OCI-LY1 (cell line): ENCODE measurements at regions not wholly inside any gene's neighbourhood (a gene's known extent, or its start where the extent isn't known, plus 50 kb on each side); places are given as distances from the start of the nearest gene placed in this dataset.

Experiments used
- H2AFZ ChIP-seq: fragments of 200-600 bp; sonication (generic), shearing (Covaris generic); 2 replicates; pipeline ENCODE4 v1.6.0; 2014; ENCODE audit warnings: antibody characterized with exemption, mild to moderate bottlenecking, low read length
- H3F3A ChIP-seq: fragments of 200-600 bp; sonication (generic), shearing (Covaris generic); 2 replicates; pipeline ENCODE4 v1.6.0; 2014; ENCODE audit warnings: mild to moderate bottlenecking, antibody characterized with exemption, low read length, moderate library complexity; ENCODE audit not compliant: insufficient read depth
- H3K27ac ChIP-seq: fragments of 200-600 bp; sonication (generic); 2 replicates; pipeline ENCODE4 v1.5.1; 2014; ENCODE audit warnings: low read length, mixed run types, mild to moderate bottlenecking, low read depth; ENCODE audit not compliant: poor library complexity, severe bottlenecking
- H3K27me3 ChIP-seq: fragments of 200-600 bp; sonication (generic); 2 replicates; pipeline ENCODE4 v1.6.0; 2014; ENCODE audit warnings: antibody characterized with exemption, mild to moderate bottlenecking, low read length, moderate library complexity; ENCODE audit not compliant: insufficient read depth
- H3K36me3 ChIP-seq: fragments of 200-600 bp; sonication (generic); 2 replicates; pipeline ENCODE4 v1.6.1; 2014; ENCODE audit warnings: mild to moderate bottlenecking, antibody characterized with exemption, low read length, moderate library complexity, mixed read lengths; ENCODE audit not compliant: insufficient read depth
- H3K4me1 ChIP-seq: fragments of 200-600 bp; sonication (generic); 2 replicates; pipeline ENCODE4 v1.5.1; 2014; ENCODE audit warnings: mild to moderate bottlenecking, low read length, moderate library complexity; ENCODE audit not compliant: insufficient read depth, severe bottlenecking
- H3K4me2 ChIP-seq: fragments of 200-600 bp; sonication (generic), shearing (Covaris generic); 2 replicates; pipeline ENCODE4 v1.6.1; 2014; ENCODE audit warnings: low read length
- H3K4me3 ChIP-seq: fragments of 200-600 bp; sonication (generic); 2 replicates; pipeline ENCODE4 v1.5.1; 2014; ENCODE audit warnings: low read length, low read depth, mild to moderate bottlenecking, mixed read lengths; ENCODE audit not compliant: poor library complexity, severe bottlenecking
- H3K79me2 ChIP-seq: fragments of 200-600 bp; shearing (Covaris generic); 2 replicates; pipeline ENCODE4 v1.6.1; 2016; ENCODE audit warnings: mixed run types, low read length, mixed read lengths; ENCODE audit not compliant: insufficient read depth
- H3K9ac ChIP-seq: fragments of 200-600 bp; sonication (generic), shearing (Covaris generic); 2 replicates; pipeline ENCODE4 v1.6.1; 2014; ENCODE audit warnings: mild to moderate bottlenecking, low read length, mixed read lengths
- H3K9me2 ChIP-seq: fragments of 200-600 bp; sonication (generic), shearing (Covaris generic); 2 replicates; pipeline ENCODE4 v1.6.1; 2014; ENCODE audit warnings: low read depth, mild to moderate bottlenecking, low read length, mixed read lengths
- H3K9me3 ChIP-seq: fragments of 200-600 bp; shearing (Covaris generic); 2 replicates; pipeline ENCODE4 v1.6.1; 2014; ENCODE audit warnings: low read length, mixed read lengths
- H4K20me1 ChIP-seq: fragments of 200-600 bp; sonication (generic), shearing (Covaris generic); 2 replicates; pipeline ENCODE4 v1.6.0; 2016; ENCODE audit warnings: mild to moderate bottlenecking, low read length; ENCODE audit not compliant: insufficient read depth
- EZH2 ChIP-seq: fragments of 200-600 bp; sonication (generic), shearing (Covaris generic); IDR thresholded peaks from 2 replicates; pipeline ENCODE4 v1.8.0; 2017; ENCODE audit warnings: borderline replicate concordance, mixed run types, mild to moderate bottlenecking, antibody characterized with exemption, low read length, moderate library complexity, mixed read lengths
- TF ChIP-seq, protein P1 (sequence below): fragments of 200-600 bp; sonication (generic), shearing (Covaris generic); IDR thresholded peaks from 2 replicates; pipeline ENCODE4 v1.5.1; 2017; ENCODE audit warnings: mild to moderate bottlenecking, antibody characterized with exemption, low read length, moderate library complexity, mixed read lengths

DNA sequence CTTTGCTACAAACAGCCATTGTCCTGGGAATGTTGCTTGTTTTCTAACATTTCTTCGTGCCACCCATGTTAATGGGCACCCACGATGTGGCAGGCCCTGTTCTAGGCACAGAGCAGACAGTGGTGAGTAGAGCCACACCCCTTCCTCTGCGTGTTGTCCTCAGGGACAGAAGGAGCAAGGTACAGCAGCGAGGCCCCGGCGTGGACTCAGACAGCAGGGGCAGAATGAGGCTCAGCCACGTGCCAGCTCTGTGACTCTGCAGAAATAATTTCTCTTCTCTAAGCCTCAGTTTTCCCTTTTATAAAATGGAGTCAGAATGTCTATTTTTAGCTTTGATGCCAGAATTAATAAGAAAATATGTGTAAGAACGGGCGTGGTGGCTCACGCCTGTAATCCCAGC, 401.7 kb downstream of the TSN start:
- Histone ChIP-seq H3K27ac (no peak overlapping the region), H3K79me2 (no peaks in the 10 kb centered on the region), H3K4me2 (no peak overlapping the region), H3K27me3 (no peaks in the 10 kb centered on the region), H4K20me1 (no peaks in the 10 kb centered on the region), H3K9me2 (no peaks in the 10 kb centered on the region), H3F3A (no peaks in the 10 kb centered on the region), H3K4me3 (no peak overlapping the region), H3K4me1 (peaks cover 8% of the 10 kb centered on the region), H2AFZ (no peak overlapping the region), H3K9me3 (no peaks in the 10 kb centered on the region), H3K9ac (no peak overlapping the region), H3K36me3 (0 out of 2 replicates have a peak, but pooled peaks cover 3% of the 10 kb centered on the region)
- TF ChIP-seq EZH2: no peak
- TF ChIP-seq, protein P1, sequence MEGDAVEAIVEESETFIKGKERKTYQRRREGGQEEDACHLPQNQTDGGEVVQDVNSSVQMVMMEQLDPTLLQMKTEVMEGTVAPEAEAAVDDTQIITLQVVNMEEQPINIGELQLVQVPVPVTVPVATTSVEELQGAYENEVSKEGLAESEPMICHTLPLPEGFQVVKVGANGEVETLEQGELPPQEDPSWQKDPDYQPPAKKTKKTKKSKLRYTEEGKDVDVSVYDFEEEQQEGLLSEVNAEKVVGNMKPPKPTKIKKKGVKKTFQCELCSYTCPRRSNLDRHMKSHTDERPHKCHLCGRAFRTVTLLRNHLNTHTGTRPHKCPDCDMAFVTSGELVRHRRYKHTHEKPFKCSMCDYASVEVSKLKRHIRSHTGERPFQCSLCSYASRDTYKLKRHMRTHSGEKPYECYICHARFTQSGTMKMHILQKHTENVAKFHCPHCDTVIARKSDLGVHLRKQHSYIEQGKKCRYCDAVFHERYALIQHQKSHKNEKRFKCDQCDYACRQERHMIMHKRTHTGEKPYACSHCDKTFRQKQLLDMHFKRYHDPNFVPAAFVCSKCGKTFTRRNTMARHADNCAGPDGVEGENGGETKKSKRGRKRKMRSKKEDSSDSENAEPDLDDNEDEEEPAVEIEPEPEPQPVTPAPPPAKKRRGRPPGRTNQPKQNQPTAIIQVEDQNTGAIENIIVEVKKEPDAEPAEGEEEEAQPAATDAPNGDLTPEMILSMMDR: no peak

- Histone ChIP-seq H3K79me2 (no peaks in the 10 kb centered on the region), H3K27ac (no peak overlapping the region), H3K36me3 (no peaks in the 10 kb centered on the region), H3K4me1 (no peaks in the 10 kb centered on the region), H4K20me1 (no peaks in the 10 kb centered on the region), H3K4me3 (no peak overlapping the region), H3K9me3 (no peaks in the 10 kb centered on the region), H3K4me2 (no peak overlapping the region), H3K27me3 (no peaks in the 10 kb centered on the region), H3F3A (no peaks in the 10 kb centered on the region), H3K9me2 (no peaks in the 10 kb centered on the region), H3K9ac (no peak overlapping the region), H2AFZ (no peak overlapping the region)
- TF ChIP-seq, protein P1: no peak
- TF ChIP-seq EZH2: no peak
Measured at GRCh38 chr2:122163617-122164016, 408.2 kb downstream of the TSN start.

- Histone ChIP-seq H3K36me3 (no peaks in the 10 kb centered on the region), H3K4me1 (no peaks in the 10 kb centered on the region), H3K9ac (no peak overlapping the region), H3K79me2 (no peaks in the 10 kb centered on the region), H3K9me2 (no peaks in the 10 kb centered on the region), H2AFZ (no peak overlapping the region), H3K4me2 (no peak overlapping the region), H3K9me3 (no peaks in the 10 kb centered on the region), H3K27ac (no peak overlapping the region), H3F3A (no peaks in the 10 kb centered on the region), H3K27me3 (no peaks in the 10 kb centered on the region), H3K4me3 (no peak overlapping the region), H4K20me1 (no peaks in the 10 kb centered on the region)
- TF ChIP-seq, protein P1: no peak
- no peak for TF ChIP-seq EZH2
Measured at GRCh38 chr2:122164964-122165363, 409.5 kb downstream of the TSN start.
